GM23248 (cell line): ENCODE measurements at regions not wholly inside any gene's neighbourhood (a gene's known extent, or its start where the extent isn't known, plus 50 kb on each side); places are given as distances from the start of the nearest gene placed in this dataset.

Experiments
- EZH2 ChIP-seq: fragments of 200-600 bp; sonication (generic); IDR thresholded peaks from 2 replicates; pipeline ENCODE4 v1.6.1; 2018; ENCODE audit warnings: antibody characterized with exemption, mild to moderate bottlenecking; ENCODE audit not compliant: insufficient read depth, poor library complexity, severe bottlenecking
- EZH2phosphoT487 ChIP-seq: fragments of 200-600 bp; sonication (generic); IDR thresholded peaks from 2 replicates; pipeline ENCODE4 v1.6.1; 2018; ENCODE audit warnings: antibody characterized with exemption, moderate library complexity, mild to moderate bottlenecking, low read depth; ENCODE audit not compliant: insufficient read depth

GRCh38 chr4:82128355-82128754, 245.4 kb downstream of the HNRNPD start:
- TF ChIP-seq EZH2: no peak
- TF ChIP-seq EZH2phosphoT487: no peak
